ENCODE measurements at regions not wholly inside any gene's neighbourhood (a gene's known extent, or its start where the extent isn't known, plus 50 kb on each side); places are given as distances from the start of the nearest gene placed in this dataset.

- WGBS (ENCODE audit: insufficient coverage, low coverage, low lambda C conversion rate, missing lambda C conversion rate): 66% methylated on average over 11 of the region's 11 CpGs
- no peak for ATAC-seq
- intact Hi-C loops (cut with DNase I): no loop called here
Measured at GRCh38 chr2:163466331-163467250, 269.2 kb downstream of the FIGN start.

GRCh38 chr2:163465440-163465839 is 270.4 kb downstream of the FIGN start:
- WGBS (ENCODE audit: insufficient coverage, low coverage, low lambda C conversion rate, missing lambda C conversion rate): 28% methylated on average over 2 of the region's 2 CpGs
- Histone ChIP-seq H3K36me3 (no peaks in the 10 kb centered on the region), H3K9me3 (no peaks in the 10 kb centered on the region), H3K27ac (no peak overlapping the region), H3K27me3 (no peaks in the 10 kb centered on the region), H3K4me1 (no peaks in the 10 kb centered on the region), H3K4me3 (no peak overlapping the region)
- DNase-seq: no peak
- intact Hi-C loops (cut with DNase I): no loop called here
- TF ChIP-seq CTCF (IDR thresholded peaks at IDR 0.05) (no peak), POLR2A (IDR thresholded peaks at IDR 0.05) (no peak)
- ATAC-seq: peak in 1 of 4 donors; percentile 35

More at GRCh38 chr2:163466331-163467250, 269.2 kb downstream of the FIGN start:
- Histone ChIP-seq H3K4me1 (no peaks in the 10 kb centered on the region), H3K9me3 (no peaks in the 10 kb centered on the region), H3K36me3 (no peaks in the 10 kb centered on the region), H3K27ac (no peak overlapping the region), H3K4me3 (no peak overlapping the region), H3K27me3 (no peaks in the 10 kb centered on the region)
- TF ChIP-seq CTCF (IDR thresholded peaks at IDR 0.05): no peak
- DNase-seq: no peak

- WGBS (ENCODE audit: insufficient coverage, low coverage, low lambda C conversion rate, missing lambda C conversion rate): 79% methylated on average over 2 of the region's 3 CpGs
- no peak overlapping the region for H3K27ac ChIP-seq
- no peak for ATAC-seq
- no peaks in the 10 kb centered on the region for H3K4me1 ChIP-seq
- DNase-seq: no peak
- no peaks in the 10 kb centered on the region for H3K27me3 ChIP-seq
- intact Hi-C loops (cut with DNase I): no loop called here
- H3K9me3 ChIP-seq: no peaks in the 10 kb centered on the region
- H3K36me3 ChIP-seq: no peaks in the 10 kb centered on the region
- TF ChIP-seq POLR2A (IDR thresholded peaks at IDR 0.05) (no peak), CTCF (IDR thresholded peaks at IDR 0.05) (no peak)
- no peak overlapping the region for H3K4me3 ChIP-seq
Measured at GRCh38 chr2:163463411-163463810, 272.4 kb downstream of the FIGN start.

GRCh38 chr2:163462993-163463392 is 272.8 kb downstream of the FIGN start:
- no peak overlapping the region for H3K27ac ChIP-seq
- H3K36me3 ChIP-seq: no peaks in the 10 kb centered on the region
- intact Hi-C loops (cut with DNase I): no loop called here
- DNase-seq (no peak), ATAC-seq (no peak)
- H3K27me3 ChIP-seq: no peaks in the 10 kb centered on the region
- H3K9me3 ChIP-seq: no peaks in the 10 kb centered on the region
- no peak for TF ChIP-seq POLR2A (IDR thresholded peaks at IDR 0.05)
- no peak for TF ChIP-seq CTCF (IDR thresholded peaks at IDR 0.05)
- H3K4me1 ChIP-seq: no peaks in the 10 kb centered on the region
- 71% methylated on average over 5 of the region's 5 CpGs for WGBS (ENCODE audit: insufficient coverage, low coverage, low lambda C conversion rate, missing lambda C conversion rate)
- H3K4me3 ChIP-seq: no peak overlapping the region
